ENCODE measurements at regions not wholly inside any gene's neighbourhood (a gene's known extent, or its start where the extent isn't known, plus 50 kb on each side); places are given as distances from the start of the nearest gene placed in this dataset.

DNA sequence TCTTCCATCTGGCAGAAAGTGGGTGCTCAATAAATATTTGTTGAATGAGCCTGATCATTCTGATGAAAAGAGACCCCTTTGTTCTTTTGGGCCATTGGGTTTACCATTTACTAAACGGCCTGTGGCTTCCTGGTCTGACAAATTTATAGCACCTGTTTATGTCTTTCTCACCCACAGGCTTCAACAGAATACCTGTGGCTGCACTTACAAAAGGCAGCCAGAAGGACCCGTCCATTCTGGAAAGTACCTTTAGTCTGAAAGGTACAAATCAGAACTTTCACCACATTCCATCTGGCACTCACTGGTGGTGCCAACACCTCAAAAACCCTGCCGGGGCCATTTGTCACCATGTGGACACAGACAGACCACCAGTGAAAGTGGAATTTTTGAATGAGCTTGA, 167.5 kb downstream of the ETAA1 start:
- TF ChIP-seq POLR2A (IDR thresholded peaks at IDR 0.05) = no peak
- TF ChIP-seq, protein P1, sequence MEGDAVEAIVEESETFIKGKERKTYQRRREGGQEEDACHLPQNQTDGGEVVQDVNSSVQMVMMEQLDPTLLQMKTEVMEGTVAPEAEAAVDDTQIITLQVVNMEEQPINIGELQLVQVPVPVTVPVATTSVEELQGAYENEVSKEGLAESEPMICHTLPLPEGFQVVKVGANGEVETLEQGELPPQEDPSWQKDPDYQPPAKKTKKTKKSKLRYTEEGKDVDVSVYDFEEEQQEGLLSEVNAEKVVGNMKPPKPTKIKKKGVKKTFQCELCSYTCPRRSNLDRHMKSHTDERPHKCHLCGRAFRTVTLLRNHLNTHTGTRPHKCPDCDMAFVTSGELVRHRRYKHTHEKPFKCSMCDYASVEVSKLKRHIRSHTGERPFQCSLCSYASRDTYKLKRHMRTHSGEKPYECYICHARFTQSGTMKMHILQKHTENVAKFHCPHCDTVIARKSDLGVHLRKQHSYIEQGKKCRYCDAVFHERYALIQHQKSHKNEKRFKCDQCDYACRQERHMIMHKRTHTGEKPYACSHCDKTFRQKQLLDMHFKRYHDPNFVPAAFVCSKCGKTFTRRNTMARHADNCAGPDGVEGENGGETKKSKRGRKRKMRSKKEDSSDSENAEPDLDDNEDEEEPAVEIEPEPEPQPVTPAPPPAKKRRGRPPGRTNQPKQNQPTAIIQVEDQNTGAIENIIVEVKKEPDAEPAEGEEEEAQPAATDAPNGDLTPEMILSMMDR (IDR thresholded peaks at IDR 0.05) = no peak

All from adrenal gland (tissue), 5 donors.